HT-29 (cell line): ENCODE measurements at regions not wholly inside any gene's neighbourhood (a gene's known extent, or its start where the extent isn't known, plus 50 kb on each side); places are given as distances from the start of the nearest gene placed in this dataset.

ENCODE experiments used
- DNase-seq: peaks from one replicate; pipeline ENCODE4 v3.0.0-alpha.2; 2015; ENCODE audit warnings: low spot score

DNA sequence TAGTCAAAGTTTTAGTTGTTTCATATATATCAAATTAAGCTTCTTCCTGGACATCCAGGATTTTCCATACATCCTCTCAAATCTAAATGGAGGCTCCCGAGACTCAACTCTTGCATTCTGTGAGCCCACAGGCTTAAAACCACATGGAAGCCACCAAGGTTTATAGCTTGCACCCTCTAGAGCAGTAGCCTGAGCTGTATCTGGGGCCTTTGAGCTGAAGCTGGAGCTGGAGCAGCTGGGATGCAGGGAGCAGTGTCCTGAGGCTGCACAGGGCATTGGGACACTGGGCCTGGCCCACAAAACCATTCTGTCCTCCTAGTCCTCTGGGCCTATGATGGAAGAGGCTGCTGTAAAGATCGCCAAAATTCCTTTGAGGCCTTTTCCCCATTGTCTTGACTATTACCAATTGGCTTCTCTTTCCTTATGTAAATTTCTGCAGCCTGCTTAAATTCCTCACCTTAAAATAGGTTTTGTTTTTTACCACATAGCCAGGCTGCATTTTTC is 151.0 kb downstream of the COX7C start:
- DNase-seq = no peak

DNA sequence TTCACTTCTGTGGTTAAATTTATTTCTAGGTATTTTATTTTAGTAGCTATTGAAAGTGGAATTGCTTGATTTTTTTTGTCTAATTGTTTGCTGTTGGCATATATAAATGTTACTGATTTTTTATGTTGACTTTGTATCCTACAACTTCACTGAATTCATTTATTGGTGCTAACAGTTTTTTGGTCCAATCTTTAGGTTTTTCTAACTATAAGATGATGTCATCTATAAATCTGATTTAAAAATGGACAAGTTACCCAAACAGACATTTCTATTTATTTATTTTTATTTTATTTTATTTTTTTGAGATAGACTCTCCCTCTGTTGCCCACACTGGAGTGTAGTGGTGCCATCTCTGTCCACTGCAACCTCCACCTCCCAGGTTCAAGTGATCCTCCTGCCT is 162.3 kb downstream of the COX7C start:
- DNase-seq = no peak

DNA sequence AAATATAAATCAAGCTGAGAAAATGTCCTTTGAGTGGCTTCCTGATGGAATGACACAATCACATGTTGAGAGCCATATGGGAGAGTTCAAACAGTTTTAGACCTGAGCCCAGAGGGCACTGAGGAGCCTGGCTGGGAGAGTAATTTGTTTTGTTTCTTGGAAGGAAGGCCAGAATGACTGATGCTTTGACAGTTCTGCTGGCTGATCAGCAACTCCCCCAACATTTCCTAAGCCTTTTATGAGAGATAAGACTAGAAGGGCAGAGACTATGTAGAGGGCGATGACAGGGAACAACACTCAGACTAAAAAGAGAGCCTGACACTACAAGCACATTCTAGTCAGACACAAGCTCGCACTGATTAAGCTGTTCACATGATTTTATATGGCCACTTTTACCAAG is 169.2 kb downstream of the COX7C start:
- DNase-seq = no peak

- DNase-seq = no peak
Observed at GRCh38 chr5:86795659-86796058, 177.9 kb downstream of the COX7C start.

DNA sequence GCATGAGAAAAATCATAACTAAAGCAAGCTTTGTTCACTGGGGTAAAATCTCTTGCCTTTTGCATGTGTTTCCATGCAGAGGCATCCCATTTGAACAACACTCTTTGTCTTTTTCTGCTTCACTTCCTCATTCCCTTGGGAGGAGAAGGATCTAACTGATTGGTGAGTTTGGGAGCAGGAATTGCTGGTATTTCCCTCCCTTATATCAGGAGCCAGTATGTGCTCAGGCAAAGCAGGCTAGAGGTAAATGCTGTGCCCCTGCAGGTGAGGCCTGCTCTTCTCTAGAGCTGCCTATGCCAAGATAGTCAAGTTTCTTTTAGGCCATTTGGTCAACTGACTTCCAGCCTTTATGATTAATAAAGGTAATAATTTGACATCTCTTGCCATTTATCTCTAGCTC is 179.9 kb downstream of the COX7C start:
- no peak for DNase-seq

GRCh38 chr5:86806206-86806605 is 188.5 kb downstream of the COX7C start:
- no peak for DNase-seq

GRCh38 chr5:86807046-86808031 is 189.6 kb downstream of the COX7C start:
- DNase-seq = no peak

DNA sequence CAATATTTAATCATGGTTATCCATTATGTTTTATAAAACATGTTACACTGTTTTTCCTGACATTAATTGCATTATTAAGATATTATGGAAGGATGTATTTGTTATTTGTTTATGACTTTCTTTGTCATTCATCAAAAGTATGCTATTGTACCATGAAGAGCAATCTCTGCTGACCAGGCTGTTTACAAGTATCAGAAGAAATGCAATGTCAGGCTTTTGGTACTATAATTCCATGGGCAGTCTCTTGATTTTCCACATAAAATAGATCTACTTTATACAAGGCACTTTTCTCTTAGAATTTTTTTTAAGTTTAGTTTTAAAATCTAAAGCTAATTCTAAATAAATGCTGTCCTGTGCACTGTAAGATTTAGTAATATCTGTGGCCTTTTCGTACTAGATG is 196.6 kb downstream of the COX7C start:
- no peak for DNase-seq

DNA sequence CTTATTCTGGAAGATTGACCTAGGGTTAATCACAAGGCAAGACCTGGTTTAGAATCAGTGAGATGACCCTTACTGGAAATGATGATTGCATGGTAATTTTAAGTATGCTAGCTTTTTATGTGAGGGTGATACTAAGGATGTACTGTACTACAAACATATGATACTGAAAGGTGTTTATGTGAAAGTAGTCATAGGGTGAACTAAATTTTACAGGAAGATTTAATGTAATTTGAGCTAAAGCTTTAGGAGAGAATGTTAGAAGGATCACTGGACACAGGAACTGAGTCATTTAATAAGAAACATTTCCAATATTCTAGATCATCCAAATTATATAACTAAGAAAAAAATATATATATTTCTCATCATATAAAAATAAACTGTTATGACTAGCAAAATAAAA is 197.2 kb downstream of the COX7C start:
- DNase-seq = no peak

- DNase-seq = no peak
Observed at GRCh38 chr5:86824637-86825036, 206.9 kb downstream of the COX7C start.

GRCh38 chr5:86831128-86831527 is 213.4 kb downstream of the COX7C start:
- no peak for DNase-seq

GRCh38 chr5:86833868-86834267 is 216.1 kb downstream of the COX7C start:
- DNase-seq = no peak

DNA sequence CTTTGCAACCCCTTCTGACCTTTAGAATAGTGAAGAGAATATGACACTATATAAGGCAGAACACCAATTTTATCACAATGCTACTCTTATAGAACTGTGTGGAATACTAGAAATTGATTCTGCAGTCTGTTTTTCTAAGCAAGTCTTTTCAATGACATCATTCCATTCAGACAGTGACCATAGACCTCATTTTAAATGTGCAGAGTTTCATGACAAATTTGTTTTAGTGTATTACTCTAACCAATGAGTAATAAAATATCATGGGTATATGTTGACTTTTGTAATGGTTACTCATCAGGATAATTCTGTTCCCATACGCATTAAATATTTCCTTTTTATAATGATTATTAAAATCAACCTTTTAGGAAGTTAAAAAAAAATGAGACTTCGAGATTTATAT is 219.9 kb downstream of the COX7C start:
- no peak for DNase-seq

GRCh38 chr5:86838083-86838482 is 220.3 kb downstream of the COX7C start:
- DNase-seq = no peak

DNA sequence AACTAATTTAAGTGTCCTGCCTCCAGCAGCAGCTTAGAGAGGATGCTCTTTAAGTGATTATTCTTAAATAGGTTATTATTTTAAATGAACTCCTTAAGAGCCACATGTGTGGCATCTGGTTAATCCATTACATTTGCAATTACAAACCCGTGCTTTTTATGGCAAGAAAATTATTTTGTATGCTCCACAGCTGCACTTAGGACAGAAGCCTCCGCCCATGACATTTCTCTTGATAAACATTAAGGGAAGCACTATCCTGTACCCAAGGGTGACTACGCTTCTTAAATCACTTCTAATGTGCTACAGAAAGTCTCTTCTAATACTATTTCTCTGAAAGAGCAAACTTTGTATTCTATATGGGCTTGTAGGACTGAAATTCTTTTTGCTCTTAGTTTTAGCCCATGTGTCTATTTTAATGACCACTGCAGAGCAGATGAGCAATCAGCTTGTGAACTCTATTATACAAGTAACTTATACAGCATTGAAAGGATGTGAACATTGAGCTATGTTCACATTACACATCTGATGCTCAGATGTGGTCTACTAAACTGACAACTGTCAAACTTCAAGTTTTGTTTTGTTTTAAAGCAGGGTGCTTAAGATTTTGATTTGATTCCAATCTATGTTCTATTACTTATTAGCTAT is 223.4 kb downstream of the COX7C start:
- DNase-seq = no peak

GRCh38 chr5:86858442-86858841 is 240.7 kb downstream of the COX7C start:
- no peak for DNase-seq

DNA sequence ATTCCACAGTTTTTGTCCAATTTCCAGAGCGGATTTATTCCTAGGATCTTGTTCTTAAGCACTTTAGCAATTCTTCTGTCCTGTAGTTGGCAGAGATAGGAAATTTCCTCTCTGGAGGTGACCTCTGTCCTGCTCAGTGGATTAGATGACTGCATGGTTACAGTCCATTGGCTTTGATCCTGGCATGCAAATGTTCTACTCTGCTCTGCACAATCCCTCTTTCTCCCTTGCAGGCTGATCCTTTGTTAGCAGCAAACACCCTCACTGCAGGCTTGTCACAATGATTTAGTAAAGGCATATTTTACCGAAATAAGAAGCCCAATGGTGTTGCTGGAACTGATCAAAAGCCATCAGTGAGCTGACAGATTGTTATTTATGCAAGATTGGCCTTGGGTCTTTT is 243.8 kb downstream of the COX7C start:
- no peak for DNase-seq

DNA sequence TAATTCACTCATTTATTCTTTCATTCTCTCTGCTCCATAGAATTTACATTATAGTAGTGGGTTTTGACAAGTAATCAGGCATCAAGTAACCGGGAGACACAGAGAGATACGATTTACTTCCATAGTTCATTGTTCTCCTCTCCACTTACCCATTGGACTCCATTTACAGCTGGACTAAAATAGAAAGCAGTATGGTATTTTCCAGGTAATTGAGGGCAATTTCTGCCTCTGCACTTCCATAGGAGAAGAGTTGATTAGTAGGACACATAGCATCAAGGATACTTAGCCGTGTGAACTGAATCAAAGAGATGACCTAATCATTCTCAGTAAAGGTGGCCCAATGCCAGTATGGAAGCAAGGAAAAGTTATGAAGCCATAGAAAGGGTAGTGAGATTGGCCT is 244.4 kb downstream of the COX7C start:
- DNase-seq = no peak

DNA sequence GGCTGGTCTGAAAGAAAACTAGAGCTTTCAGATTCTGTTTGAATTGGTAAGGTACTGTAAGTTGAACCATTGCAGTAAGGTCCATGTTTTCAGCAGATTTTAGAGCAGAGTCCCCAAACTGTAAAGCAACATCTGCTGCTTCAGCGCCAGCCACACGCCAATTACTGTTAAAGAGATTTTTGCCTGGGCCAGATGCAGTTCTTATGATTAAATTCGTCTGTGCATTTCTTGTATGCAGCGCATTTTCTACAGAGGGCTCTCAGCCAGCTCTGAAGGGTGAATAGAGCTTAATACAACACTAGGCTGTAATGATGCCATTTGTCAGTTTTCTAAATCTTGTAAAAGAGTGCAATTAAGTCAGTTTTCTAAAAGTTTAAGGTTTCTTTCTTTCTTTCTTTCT is 246.3 kb downstream of the COX7C start:
- no peak for DNase-seq

DNA sequence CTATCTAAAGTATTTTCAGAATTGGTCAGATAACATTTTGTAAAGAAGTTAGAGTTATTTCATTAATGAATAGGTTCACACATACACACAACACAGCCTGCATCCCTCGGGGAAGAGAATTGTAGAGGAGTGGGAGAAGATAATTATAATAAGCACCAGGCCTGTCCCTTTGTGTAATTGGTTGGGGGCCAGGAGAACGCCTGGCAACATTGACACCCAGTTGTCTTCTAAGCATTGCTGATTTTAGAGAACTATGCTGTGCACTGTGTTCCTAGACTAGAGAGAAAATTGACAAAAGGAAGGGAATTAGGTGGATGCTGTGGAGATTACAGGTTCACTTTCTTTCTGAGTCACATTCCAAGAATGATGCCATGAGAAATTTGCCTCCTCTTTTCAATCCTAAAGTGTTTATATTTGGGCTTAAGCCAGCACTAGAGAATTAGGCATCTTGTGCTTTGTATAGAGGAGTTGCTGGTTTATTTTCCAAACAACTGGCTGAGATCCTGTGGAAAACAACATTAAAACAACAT is 247.6 kb downstream of the COX7C start:
- DNase-seq = no peak

DNA sequence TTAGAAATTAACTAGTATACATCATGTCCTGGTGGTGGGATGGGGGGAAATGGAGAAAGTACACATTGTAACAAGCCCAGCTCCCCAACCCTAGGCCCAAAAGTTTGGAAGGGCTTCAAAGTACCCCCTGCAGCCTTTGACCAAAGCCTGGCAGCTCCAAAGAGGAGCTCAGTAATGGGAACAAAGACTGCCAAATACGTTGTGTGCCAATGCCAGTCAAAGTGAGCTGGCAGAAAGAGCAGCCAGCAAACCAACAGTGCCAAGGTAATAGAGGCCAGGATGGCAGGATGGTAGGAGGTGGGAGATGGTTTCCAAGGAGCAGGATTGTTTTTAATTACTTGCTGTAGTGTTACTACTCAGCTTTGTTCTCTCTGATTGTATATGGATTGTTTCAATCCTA is 248.3 kb downstream of the COX7C start:
- no peak for DNase-seq

DNA sequence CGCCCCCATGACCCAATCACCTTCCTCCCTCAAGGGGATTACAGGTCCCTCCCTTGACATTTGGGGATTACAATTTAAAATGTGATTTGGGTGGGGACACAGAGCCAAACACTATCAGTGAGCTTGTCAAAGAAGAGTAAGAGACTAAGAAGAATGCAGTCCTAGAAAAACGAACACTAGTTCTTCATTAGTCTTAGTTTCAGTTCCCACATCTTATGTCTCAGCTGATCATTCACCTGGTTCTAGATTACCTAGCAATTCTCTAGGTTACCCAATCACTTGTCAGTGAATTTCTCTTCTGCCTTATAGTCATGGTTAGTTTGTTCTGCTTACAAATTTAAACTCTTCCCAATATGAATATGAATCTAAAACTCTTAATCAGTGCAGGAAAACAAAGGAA is 251.5 kb downstream of the COX7C start:
- no peak for DNase-seq

GRCh38 chr5:86875539-86875938 is 257.8 kb downstream of the COX7C start:
- no peak for DNase-seq
